ENCODE measurements at regions not wholly inside any gene's neighbourhood (a gene's known extent, or its start where the extent isn't known, plus 50 kb on each side); places are given as distances from the start of the nearest gene placed in this dataset.

DNA sequence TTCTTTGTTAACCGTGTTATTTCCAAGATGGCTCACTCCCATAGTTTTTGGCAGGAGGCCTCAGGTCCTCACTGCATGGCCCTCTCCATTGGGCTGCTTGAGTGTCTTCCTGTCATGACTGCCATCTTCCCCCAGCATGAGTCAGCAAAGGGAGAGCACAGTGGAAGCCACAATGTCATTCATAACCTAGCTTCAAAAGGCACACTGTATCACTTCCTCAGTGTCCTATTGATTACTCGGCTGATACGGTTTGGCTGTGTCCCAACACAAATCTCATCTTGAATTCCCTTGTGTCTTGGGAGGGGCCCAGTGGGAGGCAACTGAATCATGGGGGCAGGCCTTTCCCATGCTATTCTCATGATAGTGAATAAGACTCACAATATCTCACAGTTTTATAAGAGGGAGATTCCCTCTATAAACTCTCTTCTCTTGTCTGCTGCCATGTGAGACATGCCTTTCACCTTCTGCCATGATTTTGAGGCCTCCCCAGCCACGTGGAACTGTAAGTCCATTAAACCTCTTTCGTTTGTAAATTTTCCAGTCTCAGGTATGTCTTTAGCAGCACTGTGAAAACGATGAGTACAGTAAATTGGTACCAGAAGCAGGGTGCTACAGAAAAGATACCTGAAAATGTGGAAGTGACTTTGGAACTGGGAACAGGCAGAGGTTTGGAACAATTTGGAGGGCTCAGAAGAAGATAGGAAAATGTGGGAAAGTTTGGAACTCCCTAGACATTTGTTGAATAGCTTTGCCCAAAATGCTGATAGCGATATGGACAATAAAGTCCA lies 106.5 kb downstream of the PRLHR start:
- H3F3A ChIP-seq (ENCODE audit: insufficient read depth), result no peaks in the 10 kb centered on the region
- no peaks in the 10 kb centered on the region for H3K79me2 ChIP-seq (ENCODE audit: insufficient read depth, low read length)
- H3K9me2 ChIP-seq (replicated peaks; ENCODE audit: insufficient read depth, low read length), result no peaks in the 10 kb centered on the region
- no peak overlapping the region for H3K4me3 ChIP-seq (ENCODE audit: insufficient read depth, low read length, poor library complexity, severe bottlenecking)
- H3K4me2 ChIP-seq (ENCODE audit: low read depth, low read length, poor library complexity, severe bottlenecking), result no peak overlapping the region
- H4K20me1 ChIP-seq (ENCODE audit: low read depth, low read length), result no peaks in the 10 kb centered on the region
- H3K9me3 ChIP-seq (ENCODE audit: insufficient read depth, low read length), result no peaks in the 10 kb centered on the region
- no peak overlapping the region for H2AFZ ChIP-seq (ENCODE audit: low read depth, low read length, severe bottlenecking)
- no peaks in the 10 kb centered on the region for H3K27me3 ChIP-seq (ENCODE audit: low read length)
- no peak overlapping the region for H3K27ac ChIP-seq (ENCODE audit: low read depth, low read length)
- TF ChIP-seq EZH2phosphoT487 (conservative IDR thresholded peaks at IDR 0.05; ENCODE audit: low read length) (no peak), CTCF (IDR thresholded peaks at IDR 0.05; ENCODE audit: insufficient read depth, low read length, poor library complexity, severe bottlenecking) (no peak)
- no peak overlapping the region for H3K9ac ChIP-seq (ENCODE audit: low read length)
- H3K36me3 ChIP-seq (ENCODE audit: low read length), result no peaks in the 10 kb centered on the region

DNA sequence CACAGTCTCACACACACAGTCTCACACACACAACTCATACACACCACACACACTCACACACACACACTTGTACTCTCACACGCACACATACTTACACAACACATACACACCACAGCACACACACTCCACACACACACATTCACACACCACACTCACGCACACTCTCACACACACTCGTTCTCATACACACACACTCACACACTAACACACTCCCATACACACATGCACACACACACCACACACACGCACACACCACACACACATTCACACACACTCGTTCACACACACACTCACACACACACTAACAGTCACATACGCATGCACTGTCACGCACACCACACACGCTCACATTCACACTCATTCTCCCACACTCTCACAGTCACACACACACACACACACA lies 109.8 kb downstream of the PRLHR start:
- no peak overlapping the region for H3K9ac ChIP-seq (ENCODE audit: low read length)
- H3K27ac ChIP-seq (ENCODE audit: low read depth, low read length), result no peak overlapping the region
- H4K20me1 ChIP-seq (ENCODE audit: low read depth, low read length), result no peaks in the 10 kb centered on the region
- H3K4me2 ChIP-seq (ENCODE audit: low read depth, low read length, poor library complexity, severe bottlenecking), result no peak overlapping the region
- H3K79me2 ChIP-seq (ENCODE audit: insufficient read depth, low read length), result no peaks in the 10 kb centered on the region
- TF ChIP-seq EZH2phosphoT487 (conservative IDR thresholded peaks at IDR 0.05; ENCODE audit: low read length) (no peak), CTCF (IDR thresholded peaks at IDR 0.05; ENCODE audit: insufficient read depth, low read length, poor library complexity, severe bottlenecking) (no peak)
- no peaks in the 10 kb centered on the region for H3F3A ChIP-seq (ENCODE audit: insufficient read depth)
- no peaks in the 10 kb centered on the region for H3K9me3 ChIP-seq (ENCODE audit: insufficient read depth, low read length)
- H3K27me3 ChIP-seq (ENCODE audit: low read length), result no peaks in the 10 kb centered on the region
- no peak overlapping the region for H3K4me3 ChIP-seq (ENCODE audit: insufficient read depth, low read length, poor library complexity, severe bottlenecking)
- H3K36me3 ChIP-seq (ENCODE audit: low read length), result no peaks in the 10 kb centered on the region
- H3K9me2 ChIP-seq (replicated peaks; ENCODE audit: insufficient read depth, low read length), result no peaks in the 10 kb centered on the region
- no peak overlapping the region for H2AFZ ChIP-seq (ENCODE audit: low read depth, low read length, severe bottlenecking)

DNA sequence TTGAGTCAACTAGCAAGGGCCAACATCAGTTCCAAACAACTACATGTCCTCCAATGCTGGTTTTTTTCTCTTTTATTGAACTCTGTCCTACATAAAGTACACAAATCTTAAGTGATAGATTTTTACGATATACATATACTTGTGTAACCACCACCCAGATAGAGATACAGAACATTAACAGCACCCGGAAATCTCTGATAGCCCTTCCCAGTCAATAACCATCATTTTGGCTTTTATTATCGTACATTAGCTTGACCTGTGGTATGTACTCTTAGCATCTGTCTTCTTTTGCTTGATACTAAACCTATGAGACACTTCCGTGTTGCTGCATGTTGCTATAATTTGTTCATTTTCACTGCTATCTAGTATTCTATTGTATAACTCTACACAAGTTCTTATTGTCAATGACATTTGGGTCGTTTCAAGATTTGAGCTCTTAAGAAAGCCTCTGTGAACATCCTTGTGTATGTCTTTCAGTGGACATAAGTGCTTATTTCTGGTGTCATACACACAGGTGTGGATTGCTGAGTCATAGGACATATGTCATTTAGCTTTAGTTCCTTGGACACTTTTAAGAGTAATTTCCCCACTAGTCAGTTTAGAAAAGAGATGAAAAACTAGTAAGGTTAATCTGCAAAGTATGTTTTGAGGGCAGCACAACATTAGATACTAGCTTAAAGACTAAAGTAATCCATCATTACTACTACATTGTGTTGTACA lies 111.1 kb downstream of the PRLHR start:
- H3K4me2 ChIP-seq (ENCODE audit: low read depth, low read length, poor library complexity, severe bottlenecking), result no peak overlapping the region
- no peak overlapping the region for H2AFZ ChIP-seq (ENCODE audit: low read depth, low read length, severe bottlenecking)
- TF ChIP-seq CTCF (IDR thresholded peaks at IDR 0.05; ENCODE audit: insufficient read depth, low read length, poor library complexity, severe bottlenecking), result no peak
- TF ChIP-seq EZH2phosphoT487 (conservative IDR thresholded peaks at IDR 0.05; ENCODE audit: low read length), result no peak
- H3K27me3 ChIP-seq (ENCODE audit: low read length), result no peaks in the 10 kb centered on the region
- H3K36me3 ChIP-seq (ENCODE audit: low read length), result no peaks in the 10 kb centered on the region
- no peaks in the 10 kb centered on the region for H4K20me1 ChIP-seq (ENCODE audit: low read depth, low read length)
- H3K9me2 ChIP-seq (replicated peaks; ENCODE audit: insufficient read depth, low read length), result no peaks in the 10 kb centered on the region
- no peak overlapping the region for H3K9ac ChIP-seq (ENCODE audit: low read length)
- no peaks in the 10 kb centered on the region for H3F3A ChIP-seq (ENCODE audit: insufficient read depth)
- H3K9me3 ChIP-seq (ENCODE audit: insufficient read depth, low read length), result no peaks in the 10 kb centered on the region
- no peak overlapping the region for H3K4me3 ChIP-seq (ENCODE audit: insufficient read depth, low read length, poor library complexity, severe bottlenecking)
- no peak overlapping the region for H3K27ac ChIP-seq (ENCODE audit: low read depth, low read length)
- no peaks in the 10 kb centered on the region for H3K79me2 ChIP-seq (ENCODE audit: insufficient read depth, low read length)
